ENCODE measurements at regions not wholly inside any gene's neighbourhood (a gene's known extent, or its start where the extent isn't known, plus 50 kb on each side); places are given as distances from the start of the nearest gene placed in this dataset.

GRCh38 chr11:116529271-116529670 is 243.5 kb downstream of the BUD13 start:
- Mint-ChIP-seq H3K9me3 (peaks cover 5% of the 10 kb centered on the region), H3K36me3 (ENCODE audit: low read depth) (no peaks in the 10 kb centered on the region), H3K4me3 (no peak overlapping the region), H3K4me1 (ENCODE audit: low read depth) (no peaks in the 10 kb centered on the region), H3K27ac (no peak overlapping the region), H3K27me3 (peaks cover 7% of the 10 kb centered on the region)
- intact Hi-C loops (cut with micrococcal nuclease) = no loop called here

- peaks cover 5% of the 10 kb centered on the region for H3K9me3 Mint-ChIP-seq
- intact Hi-C loops (cut with micrococcal nuclease) = no loop called here
- no peaks in the 10 kb centered on the region for H3K4me1 Mint-ChIP-seq (ENCODE audit: low read depth)
- no peak overlapping the region for H3K27ac Mint-ChIP-seq
- no peak overlapping the region for H3K4me3 Mint-ChIP-seq
- peaks cover 2% of the 10 kb centered on the region for H3K27me3 Mint-ChIP-seq
- no peaks in the 10 kb centered on the region for H3K36me3 Mint-ChIP-seq (ENCODE audit: low read depth)
These were observed 245.4 kb downstream of the BUD13 start for GRCh38 chr11:116527180-116527991.

DNA sequence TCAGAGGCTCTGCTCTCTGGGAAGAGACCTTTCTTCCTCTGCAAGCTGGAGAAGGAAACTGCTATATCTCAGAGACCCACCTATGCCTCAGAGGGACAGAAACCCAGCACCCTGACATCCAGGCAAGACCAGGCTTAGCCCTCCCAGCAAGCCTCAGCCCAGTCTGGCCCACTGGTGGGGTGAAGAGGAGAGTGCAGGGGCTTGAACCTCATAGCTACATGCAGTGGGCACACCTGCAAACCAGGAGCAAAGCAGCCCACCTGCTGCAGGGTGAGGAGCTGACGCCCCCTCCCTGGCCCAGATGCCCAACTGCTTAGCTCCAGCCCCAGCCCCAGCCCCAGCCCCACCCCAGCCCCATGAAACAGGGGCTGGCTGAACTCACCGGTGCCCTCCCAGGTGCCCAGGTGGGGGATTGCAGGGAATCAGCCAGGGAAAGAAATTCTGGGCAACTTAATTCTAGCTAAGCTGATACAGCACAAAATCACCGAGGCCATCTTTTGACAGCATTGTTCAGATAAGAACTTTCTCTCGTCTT is 246.8 kb downstream of the BUD13 start:
- intact Hi-C loops (cut with micrococcal nuclease) = no loop called here
- H3K9me3 Mint-ChIP-seq = peaks cover 5% of the 10 kb centered on the region
- no peak overlapping the region for H3K4me3 Mint-ChIP-seq
- H3K27me3 Mint-ChIP-seq = peaks cover 5% of the 10 kb centered on the region
- H3K27ac Mint-ChIP-seq = no peak overlapping the region
- H3K4me1 Mint-ChIP-seq (ENCODE audit: low read depth) = no peaks in the 10 kb centered on the region
- H3K36me3 Mint-ChIP-seq (ENCODE audit: low read depth) = no peaks in the 10 kb centered on the region

DNA sequence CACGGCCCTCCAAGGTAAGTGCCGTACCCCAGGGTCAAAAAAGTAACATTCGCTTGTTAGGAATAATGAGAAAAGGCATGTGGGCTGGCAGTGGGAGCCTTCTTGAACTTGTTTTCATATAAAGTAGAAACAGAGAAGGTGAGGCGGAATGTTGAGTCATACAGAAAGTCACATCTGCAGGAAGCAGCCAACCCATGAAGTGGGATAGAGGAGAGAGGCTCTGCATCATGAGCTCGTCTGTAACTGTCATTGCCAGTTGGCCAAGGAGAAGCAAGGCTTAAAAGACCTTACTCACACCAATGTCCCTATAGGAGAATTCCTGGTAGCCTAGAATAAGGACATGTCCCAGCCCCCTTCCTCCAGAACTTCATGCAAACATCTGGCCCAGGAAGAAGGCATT is 253.3 kb downstream of the BUD13 start:
- Mint-ChIP-seq H3K4me1 (ENCODE audit: low read depth) (no peaks in the 10 kb centered on the region), H3K36me3 (ENCODE audit: low read depth) (no peaks in the 10 kb centered on the region), H3K9me3 (no peaks in the 10 kb centered on the region), H3K4me3 (no peak overlapping the region), H3K27me3 (peaks cover 7% of the 10 kb centered on the region), H3K27ac (no peak overlapping the region)
- intact Hi-C loops (cut with micrococcal nuclease) = no loop called here

DNA sequence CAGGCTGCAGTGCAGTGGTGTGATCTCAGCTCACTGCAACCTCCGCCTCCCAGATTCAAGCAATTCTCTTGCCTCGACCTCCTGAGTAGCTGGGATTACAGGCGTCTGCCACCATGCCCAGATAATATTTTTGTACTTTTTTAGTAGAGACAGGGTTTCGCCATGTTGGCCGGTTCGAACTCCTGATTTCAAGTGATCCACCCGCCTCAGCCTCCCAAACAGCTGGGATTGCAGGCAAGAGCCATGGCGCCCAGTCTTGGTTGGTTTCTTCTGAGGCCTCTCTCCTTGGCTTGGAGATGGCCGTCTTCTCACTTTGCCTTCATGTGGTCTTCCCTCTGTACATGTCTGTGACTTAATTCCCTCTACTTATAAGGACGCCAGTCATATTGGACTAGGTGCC is 254.6 kb downstream of the BUD13 start:
- intact Hi-C loops (cut with micrococcal nuclease) = no loop called here
- Mint-ChIP-seq H3K36me3 (ENCODE audit: low read depth) (no peaks in the 10 kb centered on the region), H3K27me3 (peaks cover 5% of the 10 kb centered on the region), H3K9me3 (no peaks in the 10 kb centered on the region), H3K27ac (no peak overlapping the region), H3K4me3 (no peak overlapping the region), H3K4me1 (ENCODE audit: low read depth) (no peaks in the 10 kb centered on the region)

DNA sequence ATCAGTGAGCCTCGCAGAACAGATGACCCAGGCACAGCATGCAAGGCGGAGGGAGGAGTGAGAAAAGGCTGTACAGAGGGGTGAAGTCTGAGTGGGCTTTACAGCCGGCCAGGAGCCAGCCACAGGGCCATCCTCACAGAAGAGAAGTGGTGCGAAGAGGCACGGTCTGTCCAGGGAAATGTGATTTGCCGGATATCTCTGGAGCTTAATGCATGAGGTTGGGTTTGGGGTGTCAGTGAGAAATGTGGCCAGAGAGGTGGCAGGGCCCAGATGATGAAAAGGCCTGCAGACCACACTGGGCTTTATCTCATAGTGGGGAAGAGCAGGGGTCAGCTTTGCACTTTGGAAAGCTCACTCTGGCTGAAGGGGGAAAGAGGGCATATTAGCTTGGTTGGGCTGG is 255.2 kb downstream of the BUD13 start:
- no peaks in the 10 kb centered on the region for H3K9me3 Mint-ChIP-seq
- no peak overlapping the region for H3K4me3 Mint-ChIP-seq
- intact Hi-C loops (cut with micrococcal nuclease) = no loop called here
- no peak overlapping the region for H3K27ac Mint-ChIP-seq
- no peaks in the 10 kb centered on the region for H3K4me1 Mint-ChIP-seq (ENCODE audit: low read depth)
- H3K27me3 Mint-ChIP-seq = peaks cover 5% of the 10 kb centered on the region
- H3K36me3 Mint-ChIP-seq (ENCODE audit: low read depth) = no peaks in the 10 kb centered on the region

DNA sequence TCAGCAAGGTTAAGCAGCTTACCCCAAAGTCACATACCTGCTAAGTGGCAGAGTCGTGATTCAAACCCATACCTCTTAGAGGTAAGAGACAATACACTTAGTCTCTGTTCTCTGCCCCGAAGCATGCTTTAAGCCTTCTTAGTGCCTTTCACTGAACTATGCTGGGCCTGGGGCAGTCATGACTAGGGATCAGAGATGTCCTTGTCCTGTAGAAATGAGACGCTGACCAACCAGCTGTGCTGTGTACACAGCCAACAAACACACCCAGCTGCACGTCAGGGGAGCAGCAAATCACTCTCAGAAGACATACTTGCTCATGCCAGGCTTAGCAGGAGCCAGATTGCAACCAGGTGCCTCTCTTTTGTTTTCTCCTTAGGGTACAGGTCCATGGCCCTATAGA is 255.7 kb downstream of the BUD13 start:
- no peaks in the 10 kb centered on the region for H3K9me3 Mint-ChIP-seq
- intact Hi-C loops (cut with micrococcal nuclease) = no loop called here
- no peaks in the 10 kb centered on the region for H3K4me1 Mint-ChIP-seq (ENCODE audit: low read depth)
- no peak overlapping the region for H3K27ac Mint-ChIP-seq
- H3K27me3 Mint-ChIP-seq = peaks cover 2% of the 10 kb centered on the region
- H3K4me3 Mint-ChIP-seq = no peak overlapping the region
- H3K36me3 Mint-ChIP-seq (ENCODE audit: low read depth) = no peaks in the 10 kb centered on the region

DNA sequence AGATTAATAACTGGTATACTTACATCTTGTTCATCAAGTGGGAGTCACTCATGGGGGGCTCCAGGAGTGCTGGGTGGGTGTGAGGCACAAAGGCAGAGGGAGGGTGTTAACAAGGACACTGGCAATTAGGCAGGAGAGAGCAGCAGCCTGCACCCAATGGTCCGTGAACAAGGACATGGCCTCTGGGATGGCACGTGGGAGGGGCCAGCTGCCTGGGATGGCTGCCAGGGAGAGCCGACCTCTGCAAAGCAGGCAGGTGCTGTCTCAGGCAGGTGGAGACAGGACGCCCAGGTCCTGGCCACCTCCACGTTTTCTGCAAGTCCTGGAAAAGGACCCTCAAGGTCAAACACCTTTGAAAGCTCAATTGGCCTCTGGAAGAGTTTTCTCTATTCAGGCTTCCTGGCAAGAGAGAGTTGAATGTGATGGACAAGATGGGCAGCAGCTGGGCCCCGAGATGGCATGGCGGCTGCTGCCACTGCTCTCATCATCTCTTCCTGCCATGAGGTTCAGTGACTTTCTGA is 257.1 kb downstream of the BUD13 start:
- H3K4me1 Mint-ChIP-seq (ENCODE audit: low read depth) = no peaks in the 10 kb centered on the region
- no peaks in the 10 kb centered on the region for H3K36me3 Mint-ChIP-seq (ENCODE audit: low read depth)
- no peak overlapping the region for H3K27ac Mint-ChIP-seq
- peaks cover 2% of the 10 kb centered on the region for H3K27me3 Mint-ChIP-seq
- intact Hi-C loops (cut with micrococcal nuclease) = no loop called here
- no peaks in the 10 kb centered on the region for H3K9me3 Mint-ChIP-seq
- no peak overlapping the region for H3K4me3 Mint-ChIP-seq

DNA sequence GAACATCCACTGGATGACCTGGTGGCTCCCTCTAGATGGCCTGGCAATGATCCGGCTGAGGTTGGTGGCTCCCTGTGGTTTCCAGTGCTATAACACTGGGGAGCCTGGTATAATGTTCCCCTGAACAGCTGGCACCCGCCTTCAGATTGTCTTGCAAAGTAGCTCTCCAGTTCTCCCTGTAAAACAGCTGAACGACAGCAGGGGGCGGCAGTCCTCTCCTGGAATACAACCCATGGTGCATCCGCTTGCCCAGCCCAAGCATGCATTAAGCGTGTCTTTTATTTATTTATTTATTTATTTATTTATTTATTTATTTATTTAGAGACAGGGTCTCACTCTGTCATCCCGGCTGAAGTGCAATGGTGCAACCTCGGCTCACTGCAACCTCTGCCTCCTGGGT is 258.9 kb downstream of the BUD13 start:
- intact Hi-C loops (cut with micrococcal nuclease) = loop anchor here (5.0 kb wide), 1 partner anchor 178 kb away; no protein-coding TSS in a partner anchor
- Mint-ChIP-seq H3K27ac (no peak overlapping the region), H3K27me3 (peaks cover 2% of the 10 kb centered on the region), H3K9me3 (no peaks in the 10 kb centered on the region), H3K36me3 (ENCODE audit: low read depth) (no peaks in the 10 kb centered on the region), H3K4me1 (ENCODE audit: low read depth) (no peaks in the 10 kb centered on the region), H3K4me3 (no peak overlapping the region)

DNA sequence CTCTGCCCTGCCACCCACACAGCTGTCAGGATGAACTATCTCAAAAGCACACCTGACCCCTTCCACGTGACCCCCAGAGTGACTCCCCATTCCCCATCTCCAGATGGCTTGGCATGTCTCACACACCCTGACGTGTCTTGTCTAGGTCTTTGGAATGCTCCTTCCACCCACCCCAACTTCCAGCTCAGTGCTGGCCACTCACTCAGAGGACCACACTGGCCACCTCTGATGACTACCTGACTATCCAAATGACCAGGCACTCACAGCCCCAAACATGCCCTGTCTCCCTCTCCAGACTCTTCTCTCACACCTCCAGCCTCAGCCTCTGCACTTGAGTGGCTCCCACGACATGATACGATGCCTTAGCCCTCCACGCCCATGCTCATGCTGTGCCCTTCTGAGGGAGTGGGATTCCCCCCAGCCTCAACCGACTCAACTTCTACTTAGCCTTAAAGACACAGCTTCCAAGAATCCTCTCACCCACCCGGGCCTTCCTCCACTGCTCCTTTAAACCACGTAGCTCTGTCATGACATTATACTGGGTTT is 259.4 kb downstream of the BUD13 start:
- intact Hi-C loops (cut with micrococcal nuclease) = loop anchor here (5.0 kb wide), 1 partner anchor 179 kb away; no protein-coding TSS in a partner anchor
- no peaks in the 10 kb centered on the region for H3K36me3 Mint-ChIP-seq (ENCODE audit: low read depth)
- H3K9me3 Mint-ChIP-seq = no peaks in the 10 kb centered on the region
- H3K4me1 Mint-ChIP-seq (ENCODE audit: low read depth) = no peaks in the 10 kb centered on the region
- H3K27ac Mint-ChIP-seq = no peak overlapping the region
- H3K4me3 Mint-ChIP-seq = no peak overlapping the region
- H3K27me3 Mint-ChIP-seq = peaks cover 2% of the 10 kb centered on the region

GRCh38 chr11:116512841-116513240 is 259.9 kb downstream of the BUD13 start:
- Mint-ChIP-seq H3K4me3 (no peak overlapping the region), H3K27ac (no peak overlapping the region), H3K27me3 (peaks cover 2% of the 10 kb centered on the region), H3K36me3 (ENCODE audit: low read depth) (no peaks in the 10 kb centered on the region), H3K9me3 (no peaks in the 10 kb centered on the region), H3K4me1 (ENCODE audit: low read depth) (no peaks in the 10 kb centered on the region)
- intact Hi-C loops (cut with micrococcal nuclease) = loop anchor here (5.0 kb wide), 1 partner anchor 179 kb away; no protein-coding TSS in a partner anchor

DNA sequence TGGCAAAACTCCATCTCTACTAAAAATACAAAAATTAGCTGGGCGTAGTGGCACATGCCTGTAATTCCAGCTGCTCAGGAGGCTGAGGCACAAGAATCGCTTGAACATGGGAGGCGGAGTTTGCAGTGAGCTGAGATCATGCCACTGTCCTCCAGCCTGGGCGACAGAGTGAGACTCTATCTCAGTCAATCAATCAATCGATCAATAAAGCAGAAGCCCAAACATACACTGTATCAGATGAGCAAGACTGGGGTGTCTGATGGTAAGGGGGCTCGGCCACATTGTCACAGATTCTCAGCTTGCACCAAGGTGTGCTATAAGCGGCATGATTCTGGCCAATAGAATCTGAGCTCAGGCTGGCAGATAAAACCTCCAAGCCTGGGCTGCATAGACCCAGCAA is 261.1 kb downstream of the BUD13 start:
- no peaks in the 10 kb centered on the region for H3K27me3 Mint-ChIP-seq
- no peaks in the 10 kb centered on the region for H3K36me3 Mint-ChIP-seq (ENCODE audit: low read depth)
- intact Hi-C loops (cut with micrococcal nuclease) = loop anchor here (5.0 kb wide), 1 partner anchor 181 kb away; no protein-coding TSS in a partner anchor

DNA sequence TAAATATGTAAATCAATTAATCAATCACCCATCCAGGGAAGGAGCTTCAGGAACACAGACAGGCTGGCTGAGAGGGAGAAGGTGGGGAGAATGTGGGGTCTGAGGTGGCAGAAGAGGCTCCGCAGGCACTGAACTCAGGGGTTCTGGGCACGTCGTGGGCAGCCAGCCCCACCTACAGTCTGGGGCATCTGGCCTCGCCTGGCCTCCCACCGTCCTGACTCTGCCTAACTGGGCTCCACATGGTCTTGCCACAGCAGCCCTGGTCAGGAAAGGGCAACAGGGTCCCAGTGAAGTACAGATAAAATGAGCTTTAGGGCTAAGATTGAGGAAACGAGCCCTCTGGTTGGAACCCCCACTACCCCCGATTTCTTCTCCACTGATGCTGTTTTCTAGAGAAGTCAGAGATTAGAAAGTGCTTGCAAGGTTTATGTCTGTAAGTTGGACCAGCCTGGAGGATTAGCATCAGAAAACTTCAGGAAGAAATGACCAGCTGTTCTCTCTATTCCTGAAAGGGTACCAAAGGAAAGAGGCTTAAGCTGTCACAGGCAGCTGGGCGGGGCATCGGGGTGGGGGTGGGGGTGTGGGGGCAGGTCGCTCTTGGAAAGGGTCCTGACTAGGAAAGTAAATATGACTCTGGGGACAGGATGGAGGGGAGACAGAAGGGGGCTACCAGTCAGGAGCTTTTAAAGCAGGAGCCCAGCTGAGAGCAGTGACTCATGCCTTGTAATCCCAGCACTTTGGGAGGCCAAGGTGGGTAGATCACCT is 261.7 kb downstream of the BUD13 start:
- intact Hi-C loops (cut with micrococcal nuclease) = loop anchor here (5.0 kb wide), 1 partner anchor 181 kb away; no protein-coding TSS in a partner anchor
- H3K4me1 Mint-ChIP-seq (ENCODE audit: low read depth) = no peaks in the 10 kb centered on the region
- H3K9me3 Mint-ChIP-seq = no peaks in the 10 kb centered on the region
- no peak overlapping the region for H3K27ac Mint-ChIP-seq
- H3K36me3 Mint-ChIP-seq (ENCODE audit: low read depth) = no peaks in the 10 kb centered on the region
- H3K4me3 Mint-ChIP-seq = no peak overlapping the region
- H3K27me3 Mint-ChIP-seq = peaks cover 2% of the 10 kb centered on the region

More for the DNA sequence above, 261.1 kb downstream of the BUD13 start:
- Mint-ChIP-seq H3K4me1 (ENCODE audit: low read depth) (no peaks in the 10 kb centered on the region), H3K27ac (no peak overlapping the region), H3K4me3 (no peak overlapping the region), H3K9me3 (no peaks in the 10 kb centered on the region)

GRCh38 chr11:116510166-116510565 is 262.6 kb downstream of the BUD13 start:
- Mint-ChIP-seq H3K9me3 (no peaks in the 10 kb centered on the region), H3K4me3 (no peak overlapping the region), H3K27ac (no peak overlapping the region), H3K27me3 (peaks cover 9% of the 10 kb centered on the region), H3K36me3 (ENCODE audit: low read depth) (no peaks in the 10 kb centered on the region), H3K4me1 (ENCODE audit: low read depth) (no peaks in the 10 kb centered on the region)
- intact Hi-C loops (cut with micrococcal nuclease) = loop anchor here (5.0 kb wide), 1 partner anchor 182 kb away; no protein-coding TSS in a partner anchor
